B cell (primary cell): ENCODE measurements at regions not wholly inside any gene's neighbourhood (a gene's known extent, or its start where the extent isn't known, plus 50 kb on each side); places are given as distances from the start of the nearest gene placed in this dataset.

Experiments
- ATAC-seq: fragments of 200-7000 bp; cut with Tn5 transposase; one replicate; pipeline ENCODE4 v1.10.0; 2021; ENCODE audit warnings: low read depth, mild to moderate bottlenecking, moderate number of reproducible peaks, moderate library complexity
- CTCF ChIA-PET: fragments of 350-600 bp; sonication (Branson Sonifier 250); formaldehyde crosslinking; loops from one replicate; lab custom pipeline; 2021; ENCODE audit warnings: antibody characterized with exemption, inconsistent platforms; lab: Charles Lee
- POLR2A ChIA-PET: fragments of 350-600 bp; sonication (Branson Sonifier 250); formaldehyde crosslinking; loops from one replicate; lab custom pipeline; 2021; ENCODE audit warnings: antibody characterized with exemption; lab: Charles Lee
- DNase-seq: peaks from one replicate; pipeline ENCODE4 v3.0.0; 2013
- H2AFZ ChIP-seq: 2 replicates; pipeline ENCODE4 v1.6.1; 2012; ENCODE audit warnings: mild to moderate bottlenecking, low read depth, low read length; ENCODE audit not compliant: insufficient read depth, poor library complexity, severe bottlenecking
- H3K27ac ChIP-seq, 2 donors: 1 replicate in 1 of 2; 2 replicates in 1 of 2; pipeline ENCODE4 v1.5.1; 2012 to 2013; ENCODE audit warnings: low read length in 2 of 2, mild to moderate bottlenecking in 2 of 2, moderate library complexity in 1 of 2
- H3K27me3 ChIP-seq, 4 experiments: fragments of 200-600 bp in 1 of 4; sonication (generic) in 1 of 4; replicated peaks in 1 of 4; 1 replicate in 2 of 4; 2 replicates in 2 of 4; pipeline versions ENCODE4 v1.6.1 to v1.7.0; 2013 to 2016; ENCODE audit warnings: low read length in 3 of 4, mild to moderate bottlenecking in 2 of 4, mixed read lengths in 1 of 4, moderate library complexity in 1 of 4; ENCODE audit not compliant: insufficient read depth in 4 of 4, control insufficient read depth in 3 of 4; ENCODE audit errors: control extremely low read depth in 1 of 4
- H3K36me3 ChIP-seq, 2 experiments: replicated peaks in 1 of 2; 1 replicate in 1 of 2; 2 replicates in 1 of 2; pipeline versions ENCODE4 v1.6.1 to v1.7.1; 2013; ENCODE audit warnings: low read length in 1 of 2; ENCODE audit not compliant: insufficient read depth in 2 of 2, control insufficient read depth in 1 of 2; ENCODE audit errors: control extremely low read depth in 1 of 2, extremely low read depth in 1 of 2
- H3K4me1 ChIP-seq, 2 donors: fragments of 200-600 bp in 1 of 2; sonication (generic) in 1 of 2; 1 replicate in 1 of 2; 2 replicates in 1 of 2; pipeline versions ENCODE4 v1.5.1 to v1.6.1; 2013 to 2017; ENCODE audit warnings: low read length in 2 of 2; ENCODE audit not compliant: control insufficient read depth in 2 of 2, insufficient read depth in 2 of 2
- H3K4me2 ChIP-seq: replicated peaks from 2 replicates; pipeline ENCODE3; 2012; ENCODE audit warnings: mild to moderate bottlenecking, low read depth, low read length; ENCODE audit not compliant: poor library complexity, severe bottlenecking
- H3K4me3 ChIP-seq, 5 experiments: fragments of 200-600 bp in 1 of 5; sonication (generic) in 1 of 5; 1 replicate in 3 of 5; 2 replicates in 2 of 5; pipeline versions ENCODE4 v1.5.1 to v1.7.0; 2011 to 2016; ENCODE audit warnings: low read length in 4 of 5, mild to moderate bottlenecking in 4 of 5, low read depth in 2 of 5, control low read depth in 1 of 5, moderate library complexity in 1 of 5; ENCODE audit not compliant: insufficient read depth in 1 of 5; ENCODE audit errors: control extremely low read depth in 1 of 5, extremely low read depth in 1 of 5
- H3K79me2 ChIP-seq: fragments of 200-600 bp; sonication (generic); one replicate; pipeline ENCODE4 v1.6.0; 2016; ENCODE audit warnings: low read length; ENCODE audit not compliant: control insufficient read depth, insufficient read depth
- H3K9ac ChIP-seq: fragments of 200-600 bp; sonication (generic); 2 replicates; pipeline ENCODE4 v1.6.1; 2017; ENCODE audit warnings: mild to moderate bottlenecking, low read length, moderate library complexity
- H3K9me3 ChIP-seq, 3 donors: one replicate each; pipeline versions ENCODE4 v1.6.1 to v1.7.1; 2013; ENCODE audit warnings: low read length in 2 of 3; ENCODE audit not compliant: control insufficient read depth in 2 of 3, insufficient read depth in 1 of 3; ENCODE audit errors: control extremely low read depth in 1 of 3
- H4K20me1 ChIP-seq: 2 replicates; pipeline ENCODE4 v1.6.0; 2012; ENCODE audit warnings: mild to moderate bottlenecking, low read length; ENCODE audit not compliant: insufficient read depth, control insufficient read depth, poor library complexity, severe bottlenecking
- H3K27ac Mint-ChIP-seq: one replicate; pipeline ENCODE4 v1.8.0; 2021; ENCODE audit warnings: mixed read lengths
- H3K27me3 Mint-ChIP-seq: one replicate; pipeline ENCODE4 v1.8.0; 2021; ENCODE audit warnings: mixed read lengths
- H3K4me1 Mint-ChIP-seq: one replicate; pipeline ENCODE4 v1.8.0; 2021; ENCODE audit warnings: mixed read lengths
- H3K4me3 Mint-ChIP-seq: one replicate; pipeline ENCODE4 v1.8.0; 2021; ENCODE audit warnings: mixed read lengths
- H3K9me3 Mint-ChIP-seq: one replicate; pipeline ENCODE4 v1.8.0; 2022; ENCODE audit warnings: mixed read lengths; ENCODE audit not compliant: insufficient read depth
- CTCF ChIP-seq: fragments of 200-600 bp; IDR thresholded peaks from one replicate; pipeline ENCODE4 v1.8.0; 2022; ENCODE audit warnings: antibody characterized with exemption, mild to moderate bottlenecking
- EZH2 ChIP-seq: IDR thresholded peaks from 2 replicates; pipeline ENCODE4 v1.6.1; 2012; ENCODE audit warnings: borderline replicate concordance, low read depth, mild to moderate bottlenecking, moderate library complexity, low read length; ENCODE audit not compliant: insufficient read depth, poor library complexity, severe bottlenecking
- WGBS: methylation state at CpG from one replicate; pipeline ENCODE4 v1.1.5; 2013; ENCODE audit warnings: missing lambda C conversion rate; ENCODE audit not compliant: insufficient coverage; 5-methylcytosine and 5-hydroxymethylcytosine counted together
- intact Hi-C: fragments of 100-400 bp; cut with micrococcal nuclease; formaldehyde crosslinking; loops from one replicate; pipeline ENCODE4 v1.10.0; 2022

DNA sequence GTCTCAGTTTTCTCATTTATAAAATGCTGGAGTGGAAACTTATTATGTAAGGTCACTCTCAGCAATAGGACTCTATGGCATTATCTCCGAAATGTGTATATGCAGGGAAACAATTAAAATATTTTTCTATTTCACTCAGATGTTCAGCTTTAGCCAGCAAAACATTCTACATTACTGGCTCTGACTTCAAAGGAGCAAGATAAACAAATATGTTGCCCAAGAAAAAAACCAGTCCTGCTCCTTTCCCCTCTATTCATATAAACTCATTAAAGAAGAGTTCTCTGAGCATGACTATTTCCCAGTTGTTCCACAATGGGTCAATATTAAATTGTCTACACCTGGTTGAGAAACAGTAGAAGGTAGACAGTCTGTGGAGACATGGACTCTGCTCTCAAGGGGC is 155.0 kb downstream of the NPR3 start:
- Mint-ChIP-seq H3K4me1 (no peaks in the 10 kb centered on the region), H3K4me3 (no peak overlapping the region), H3K27ac (no peak overlapping the region), H3K9me3 (peaks cover 5% of the 10 kb centered on the region), H3K27me3 (no peaks in the 10 kb centered on the region)
- no peak overlapping the region for H2AFZ ChIP-seq
- CTCF ChIA-PET: no interaction called here
- no peaks in the 10 kb centered on the region for H3K27me3 ChIP-seq
- no peaks in the 10 kb centered on the region for H3K79me2 ChIP-seq
- no peak overlapping the region for H3K4me3 ChIP-seq
- no CpG with 5 or more reads among the region's 1 CpG for WGBS
- no peak for TF ChIP-seq EZH2
- TF ChIP-seq CTCF: no peak
- intact Hi-C loops: no loop called here
- no peaks in the 10 kb centered on the region for H3K4me1 ChIP-seq
- no peaks in the 10 kb centered on the region for H4K20me1 ChIP-seq
- ATAC-seq: no peak
- no peak overlapping the region for H3K27ac ChIP-seq
- no peaks in the 10 kb centered on the region for H3K36me3 ChIP-seq
- no peak overlapping the region for H3K4me2 ChIP-seq
- H3K9me3 ChIP-seq: peaks cover 0 to 5% (median 3%) of the 10 kb centered on the region in 3 donors
- no peak overlapping the region for H3K9ac ChIP-seq
- POLR2A ChIA-PET: no interaction called here
- no peak for DNase-seq

- Histone ChIP-seq H2AFZ (no peak overlapping the region), H3K9me3 (peaks cover 0 to 5% (median 3%) of the 10 kb centered on the region in 3 donors), H3K36me3 (no peaks in the 10 kb centered on the region), H3K9ac (no peak overlapping the region), H3K79me2 (no peaks in the 10 kb centered on the region), H4K20me1 (no peaks in the 10 kb centered on the region), H3K27ac (no peak overlapping the region), H3K4me3 (no peak overlapping the region), H3K4me2 (no peak overlapping the region), H3K27me3 (no peaks in the 10 kb centered on the region), H3K4me1 (no peaks in the 10 kb centered on the region)
- ATAC-seq (no peak), DNase-seq (no peak)
- Mint-ChIP-seq H3K4me3 (no peak overlapping the region), H3K9me3 (peaks cover 6% of the 10 kb centered on the region), H3K27ac (no peak overlapping the region), H3K27me3 (no peaks in the 10 kb centered on the region), H3K4me1 (no peaks in the 10 kb centered on the region)
- 92% methylated on average over 2 of the region's 3 CpGs for WGBS
- ChIA-PET CTCF (no interaction called here), POLR2A (no interaction called here)
- TF ChIP-seq CTCF (no peak), EZH2 (no peak)
- intact Hi-C loops: no loop called here
Observed at GRCh38 chr5:32869216-32869615, 158.1 kb downstream of the NPR3 start.
